NAMALWA (cell line): ENCODE measurements at regions not wholly inside any gene's neighbourhood (a gene's known extent, or its start where the extent isn't known, plus 50 kb on each side); places are given as distances from the start of the nearest gene placed in this dataset.
"Not testable (repeated sequence)": the region's sequence is repeated elsewhere in the genome, so short reads cannot be mapped to it uniquely, and the experiment has no call there.

Experiments
- DNase-seq: peaks from one replicate; pipeline ENCODE4 v3.0.0-alpha.2; 2015; ENCODE audit warnings: low spot score

DNA sequence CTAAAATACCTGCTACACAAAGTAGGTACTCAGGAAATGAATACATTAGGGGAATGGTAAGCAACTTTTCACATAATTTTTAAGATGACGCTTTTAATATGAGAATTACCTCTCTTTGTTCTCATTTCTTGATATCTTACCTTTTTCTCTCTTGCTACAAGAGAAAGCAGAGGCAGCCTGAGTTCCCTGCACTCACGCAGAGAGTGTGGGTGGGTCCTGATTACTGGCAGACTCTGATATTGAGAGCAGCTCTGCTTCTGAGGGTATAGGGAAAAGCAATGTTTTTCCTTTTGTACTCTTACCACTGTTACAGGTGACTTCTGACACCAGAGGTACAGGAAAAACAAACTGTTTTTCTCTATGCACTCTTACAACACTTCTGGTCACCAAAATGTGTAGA is 420.2 kb upstream of the TMTC1 start:
- no peak for DNase-seq

- no peak for DNase-seq
These were observed 418.9 kb upstream of the TMTC1 start for GRCh38 chr12:30202521-30203254.

DNA sequence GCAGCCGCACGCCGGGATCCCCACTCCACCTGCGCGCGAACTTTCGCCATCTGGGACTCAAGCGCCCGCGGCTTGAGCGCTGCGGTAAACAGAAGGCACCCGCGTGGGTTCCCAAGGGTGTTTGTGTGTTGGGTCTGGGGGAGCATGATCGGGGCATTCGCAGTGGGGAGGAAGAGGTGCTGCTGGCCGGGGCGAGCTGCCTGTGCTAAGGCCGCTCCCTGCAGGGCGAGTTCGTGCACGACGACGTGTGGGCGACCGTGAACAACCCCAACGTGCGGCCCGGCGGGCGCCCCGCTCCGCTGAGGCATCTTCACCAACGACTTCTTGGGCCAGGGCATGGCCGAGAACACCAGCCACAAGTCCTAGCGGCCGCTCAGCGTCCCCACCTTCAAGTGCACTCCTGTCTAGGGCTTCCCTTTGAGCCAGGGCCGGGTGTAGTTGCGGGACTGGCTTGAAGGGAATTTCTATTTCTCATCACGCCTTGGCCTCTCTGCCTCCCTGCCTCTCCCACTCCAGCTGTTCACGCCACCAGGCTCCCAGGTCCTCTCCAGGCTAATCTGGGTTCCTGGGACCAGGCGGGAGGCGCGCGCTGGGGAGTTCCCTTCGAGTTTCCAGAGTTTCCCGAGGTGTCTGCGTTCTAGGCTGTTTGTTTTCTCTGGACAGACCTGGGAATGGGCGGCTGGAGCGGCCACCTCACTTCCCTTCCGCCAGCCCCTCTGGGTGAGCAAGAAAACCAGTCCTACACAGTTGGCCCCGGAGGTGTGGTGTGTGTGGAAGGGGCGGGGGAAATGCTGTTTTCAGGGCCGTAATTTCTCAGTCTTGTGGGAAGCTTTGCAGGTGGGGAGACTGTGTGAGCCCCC is 417.8 kb upstream of the TMTC1 start:
- DNase-seq, result no peak

- no peak for DNase-seq
These were observed 417.1 kb upstream of the TMTC1 start for GRCh38 chr12:30200864-30201263.

DNA sequence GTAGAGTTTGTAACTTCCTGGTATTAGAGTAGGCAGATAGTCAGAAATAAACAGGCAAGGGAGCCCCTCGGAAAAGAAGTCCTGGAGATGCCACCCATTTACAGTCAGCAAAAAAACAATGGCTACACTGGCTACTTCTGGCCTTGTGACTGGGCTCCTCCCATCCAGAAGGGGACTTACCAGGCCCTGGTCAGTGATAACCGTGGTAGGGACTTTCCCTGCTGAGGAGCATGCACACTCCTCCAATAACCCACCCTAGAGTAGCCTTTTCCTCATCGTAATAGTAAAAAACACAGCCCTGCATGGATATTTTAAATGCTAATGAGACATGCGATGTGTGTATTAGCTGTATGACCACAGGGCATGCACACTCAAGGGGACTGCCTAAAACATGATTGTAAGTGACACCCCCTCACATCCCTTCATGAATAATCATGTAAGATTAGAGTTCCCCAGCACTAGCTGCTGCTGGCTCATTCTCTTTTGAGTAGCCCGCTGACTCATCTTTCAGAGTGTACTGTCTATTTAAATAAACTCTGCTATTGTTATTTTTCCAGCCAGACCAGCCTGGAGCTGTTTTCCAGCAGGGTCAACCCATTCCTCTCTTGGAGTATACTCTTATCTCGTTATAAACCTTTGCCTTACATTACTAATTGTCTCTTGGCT is 413.8 kb upstream of the TMTC1 start:
- DNase-seq, result no peak

DNA sequence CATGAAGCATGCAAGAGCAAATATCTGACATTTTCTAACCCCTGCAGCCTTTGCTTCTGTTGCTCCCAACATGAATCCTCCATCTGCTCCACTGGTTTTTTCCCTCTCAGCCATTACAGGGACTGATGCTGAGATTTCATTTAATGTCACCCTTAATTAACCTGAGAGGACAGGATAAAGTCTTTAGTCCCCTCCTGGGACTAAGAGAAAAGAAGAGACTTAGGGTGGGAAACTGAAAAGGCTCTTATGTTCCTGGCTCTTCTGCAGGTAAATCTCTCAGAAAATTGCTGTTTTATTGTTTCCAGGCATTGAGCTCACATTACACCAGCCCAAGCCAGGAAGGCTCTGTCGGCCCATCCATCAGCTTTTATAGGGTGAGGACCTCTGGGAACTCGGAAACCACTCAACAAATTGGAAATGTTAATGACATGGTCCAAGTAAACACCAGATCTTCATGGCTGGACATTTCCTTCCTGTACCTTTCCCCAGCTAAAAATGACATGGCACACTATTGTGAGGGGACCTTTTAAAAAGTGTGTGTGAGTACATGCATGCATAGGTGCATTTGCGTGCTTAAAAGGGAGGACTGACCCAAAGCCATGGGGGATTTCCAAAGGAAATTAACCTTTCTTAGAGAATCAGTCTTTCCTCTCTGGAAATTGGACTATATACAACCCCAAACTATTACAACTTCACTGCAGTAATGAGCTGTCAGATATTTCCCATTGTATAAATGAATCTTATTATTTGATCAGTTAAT is 408.1 kb upstream of the TMTC1 start:
- DNase-seq, result no peak

DNA sequence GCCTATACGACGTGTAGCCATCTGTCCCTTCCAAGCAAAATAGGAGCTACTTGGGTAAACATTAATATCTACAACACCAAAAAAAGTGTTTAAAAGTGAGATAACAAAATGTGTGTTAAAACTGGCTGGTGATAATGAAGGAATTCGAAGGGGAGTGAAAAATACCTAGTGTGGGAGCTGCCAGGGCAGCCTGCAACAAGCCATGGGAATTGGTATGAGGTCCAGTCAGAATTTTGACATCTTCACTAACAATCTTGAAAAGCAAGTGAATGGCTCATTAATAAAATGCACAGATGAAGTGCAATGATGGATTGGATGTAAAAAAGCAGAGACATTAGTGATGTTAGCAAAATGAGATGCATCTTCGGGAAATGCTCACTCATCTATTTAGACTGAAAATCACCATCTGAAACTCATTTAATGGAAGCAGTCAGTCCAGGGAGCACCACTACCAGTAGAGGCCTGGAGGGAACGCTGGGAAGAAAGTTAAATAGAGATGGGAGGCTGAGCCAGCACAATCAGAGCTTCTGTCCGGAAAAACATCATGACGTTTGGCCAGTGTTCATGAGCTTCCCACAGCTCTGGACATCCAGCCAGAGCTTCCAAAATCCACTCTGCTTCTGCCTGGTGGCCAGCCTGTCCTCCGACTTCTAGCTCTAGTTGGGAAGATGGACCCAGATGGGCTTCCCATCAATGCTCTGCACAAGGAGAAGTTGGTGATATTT is 405.0 kb upstream of the TMTC1 start:
- DNase-seq, result no peak

GRCh38 chr12:30187426-30187825 is 403.7 kb upstream of the TMTC1 start:
- DNase-seq, result no peak

GRCh38 chr12:30181334-30181733 is 397.6 kb upstream of the TMTC1 start:
- no peak for DNase-seq

DNA sequence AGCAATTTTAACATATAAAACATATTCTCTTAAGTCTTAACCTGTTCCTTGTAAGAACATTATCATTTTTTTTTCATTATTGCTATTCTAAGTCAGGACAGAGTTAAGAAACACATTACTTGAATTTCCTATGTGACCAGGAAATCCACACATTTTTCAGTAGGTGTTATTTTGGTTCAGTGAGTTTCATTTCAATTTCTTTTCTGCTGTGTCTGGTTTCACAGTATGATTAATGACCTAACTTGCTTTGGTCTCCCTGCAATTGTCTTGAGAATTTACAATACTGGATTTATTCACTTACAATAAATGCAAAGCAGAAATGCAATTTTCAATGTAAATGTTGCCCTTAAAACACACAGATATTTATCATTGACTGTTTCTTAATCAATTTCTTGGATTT is 396.9 kb upstream of the TMTC1 start:
- no peak for DNase-seq

- DNase-seq, result no peak
These were observed 395.2 kb upstream of the TMTC1 start for GRCh38 chr12:30178916-30179315.

GRCh38 chr12:30169839-30170591 is 386.3 kb upstream of the TMTC1 start:
- DNase-seq, result no peak

GRCh38 chr12:30166006-30166795 is 382.5 kb upstream of the TMTC1 start:
- no peak for DNase-seq

DNA sequence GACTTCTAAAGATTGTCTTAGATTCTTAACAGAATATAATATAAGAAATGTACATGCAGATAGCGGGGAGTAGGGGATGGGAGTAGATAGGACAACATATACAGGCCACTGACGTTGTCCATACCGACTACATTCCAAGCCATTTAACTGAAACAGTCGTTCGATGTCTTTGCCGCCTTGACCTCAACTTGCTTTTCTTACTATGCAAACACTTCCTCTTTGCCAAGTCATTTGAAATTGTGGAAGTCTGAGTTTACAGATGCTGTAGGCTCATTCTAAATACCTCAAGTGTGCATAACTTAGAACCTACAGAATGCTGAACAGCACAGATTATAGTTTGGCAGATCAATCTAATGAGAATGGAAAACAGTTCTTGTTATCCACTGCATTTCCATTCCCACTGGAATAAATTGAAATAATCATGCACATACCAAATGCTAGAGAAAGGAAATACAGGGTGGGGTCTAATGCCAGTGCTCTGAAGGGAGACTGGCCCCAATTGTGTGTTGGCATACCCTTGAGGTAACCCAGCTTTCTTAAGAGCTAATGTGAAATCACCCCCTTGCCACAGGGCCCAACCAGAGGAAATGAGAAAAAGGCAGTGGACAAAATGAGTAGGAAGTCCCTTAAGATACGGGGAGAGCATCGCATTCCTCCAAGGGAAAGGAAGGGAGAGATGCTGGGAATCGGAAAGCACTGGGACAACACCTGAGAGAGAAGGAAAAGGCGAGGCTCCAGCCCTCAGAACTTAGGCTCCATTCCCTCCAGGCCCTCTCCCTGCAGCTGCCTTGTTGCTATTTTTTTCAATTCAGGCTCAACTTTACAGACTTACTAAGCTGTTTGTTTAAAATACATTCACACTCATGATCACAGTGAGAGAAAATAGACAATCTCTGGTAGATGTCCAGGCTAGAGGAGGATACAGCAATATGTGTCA is 380.9 kb upstream of the TMTC1 start:
- DNase-seq, result no peak

GRCh38 chr12:30156833-30157232 is 373.1 kb upstream of the TMTC1 start:
- not testable (repeated sequence) for DNase-seq

GRCh38 chr12:30155001-30155730 is 371.4 kb upstream of the TMTC1 start:
- DNase-seq, result no peak

- DNase-seq, result no peak
These were observed 370.2 kb upstream of the TMTC1 start for GRCh38 chr12:30153981-30154380.

- DNase-seq, result no peak
These were observed 369.0 kb upstream of the TMTC1 start for GRCh38 chr12:30152705-30153104.
